SK-N-SH treated with all-trans-retinoic acid at 6 μM for 48 hours (cell line): ENCODE measurements at regions not wholly inside any gene's neighbourhood (a gene's known extent, or its start where the extent isn't known, plus 50 kb on each side); places are given as distances from the start of the nearest gene placed in this dataset.

Source experiments
- ATAC-seq: fragments of 200-7000 bp; cut with Tn5 transposase; 3 replicates; pipeline ENCODE4 v1.9.1; 2020; ENCODE audit warnings: mild to moderate bottlenecking, moderate library complexity
- ARNTL ChIP-seq: fragments of 450-650 bp; formaldehyde crosslinking; IDR thresholded peaks from 2 replicates; pipeline ENCODE4 v1.5.0; 2020; ENCODE audit warnings: low read depth, mild to moderate bottlenecking, moderate library complexity, borderline replicate concordance
- BACH2 ChIP-seq: fragments of 250-450 bp; sonication (Bioruptor Pico); IDR thresholded peaks from 2 replicates; pipeline ENCODE4 v1.9.0; 2021; ENCODE audit warnings: mild to moderate bottlenecking, borderline replicate concordance
- CREB5 ChIP-seq: fragments of 250-450 bp; sonication (Bioruptor Pico); IDR thresholded peaks from 2 replicates; pipeline ENCODE4 v1.5.1; 2020; ENCODE audit warnings: low read depth, mild to moderate bottlenecking, moderate library complexity
- CSDC2 ChIP-seq: fragments of 250-450 bp; sonication (Bioruptor Pico); IDR thresholded peaks from 2 replicates; pipeline ENCODE4 v1.5.0; 2020; ENCODE audit warnings: mild to moderate bottlenecking, moderate library complexity
- CSRNP3 ChIP-seq: fragments of 250-450 bp; sonication (Bioruptor Pico); IDR thresholded peaks from 2 replicates; pipeline ENCODE4 v1.5.1; 2021; ENCODE audit warnings: mild to moderate bottlenecking, moderate library complexity
- ESRRG ChIP-seq: fragments of 250-450 bp; sonication (Bioruptor Pico); IDR thresholded peaks from 2 replicates; pipeline ENCODE4 v1.6.1; 2021; ENCODE audit warnings: mild to moderate bottlenecking
- ISL1 ChIP-seq: fragments of 250-450 bp; sonication (Bioruptor Pico); IDR thresholded peaks from 2 replicates; pipeline ENCODE4 v2.1.2; 2022; ENCODE audit warnings: mild to moderate bottlenecking, moderate library complexity
- SNAI2 ChIP-seq: fragments of 250-450 bp; sonication (Bioruptor Pico); IDR thresholded peaks from 2 replicates; pipeline ENCODE4 v1.5.0; 2020; ENCODE audit warnings: mild to moderate bottlenecking, moderate library complexity
- TCF4 ChIP-seq: fragments of 250-450 bp; sonication (Bioruptor Pico); IDR thresholded peaks from 2 replicates; pipeline ENCODE4 v1.8.0; 2021; ENCODE audit warnings: mild to moderate bottlenecking, moderate library complexity, borderline replicate concordance
- TOX ChIP-seq: fragments of 250-450 bp; sonication (Bioruptor Pico); IDR thresholded peaks from 2 replicates; pipeline ENCODE4 v1.8.0; 2021; ENCODE audit warnings: mild to moderate bottlenecking, moderate library complexity, borderline replicate concordance
- TSHZ2 ChIP-seq: fragments of 250-450 bp; sonication (Bioruptor Pico); IDR thresholded peaks from 2 replicates; pipeline ENCODE4 v1.5.0; 2020; ENCODE audit warnings: mild to moderate bottlenecking, moderate library complexity
- ZC3H10 ChIP-seq: fragments of 250-450 bp; sonication (Bioruptor Pico); IDR thresholded peaks from 2 replicates; pipeline ENCODE4 v1.5.1; 2021; ENCODE audit warnings: mild to moderate bottlenecking, moderate library complexity
- ZFP3 ChIP-seq: fragments of 250-450 bp; sonication (Bioruptor Pico); IDR thresholded peaks from 2 replicates; pipeline ENCODE4 v1.5.0; 2020; ENCODE audit warnings: mild to moderate bottlenecking, moderate library complexity
- ZFP30 ChIP-seq: fragments of 450-650 bp; formaldehyde crosslinking; IDR thresholded peaks from 2 replicates; pipeline ENCODE4 v1.5.0; 2022; ENCODE audit warnings: mild to moderate bottlenecking, moderate library complexity
- ZNF565 ChIP-seq: fragments of 450-650 bp; formaldehyde crosslinking; conservative IDR thresholded peaks from 2 replicates; pipeline ENCODE4 v1.5.0; 2020; ENCODE audit warnings: low read depth, mild to moderate bottlenecking, moderate library complexity
- ZNF70 ChIP-seq: fragments of 450-650 bp; formaldehyde crosslinking; IDR thresholded peaks from 2 replicates; pipeline ENCODE4 v1.5.0; 2020; ENCODE audit warnings: mild to moderate bottlenecking, moderate library complexity
- ZNF8 ChIP-seq: fragments of 450-650 bp; formaldehyde crosslinking; IDR thresholded peaks from 2 replicates; pipeline ENCODE4 v1.5.0; 2020; ENCODE audit warnings: mild to moderate bottlenecking, moderate library complexity
- TF ChIP-seq, protein P1 (sequence below): fragments of 250-450 bp; sonication (Bioruptor Pico); IDR thresholded peaks from 2 replicates; pipeline ENCODE4 v1.8.0; 2021; ENCODE audit warnings: low read depth, mild to moderate bottlenecking, moderate library complexity, borderline replicate concordance

DNA sequence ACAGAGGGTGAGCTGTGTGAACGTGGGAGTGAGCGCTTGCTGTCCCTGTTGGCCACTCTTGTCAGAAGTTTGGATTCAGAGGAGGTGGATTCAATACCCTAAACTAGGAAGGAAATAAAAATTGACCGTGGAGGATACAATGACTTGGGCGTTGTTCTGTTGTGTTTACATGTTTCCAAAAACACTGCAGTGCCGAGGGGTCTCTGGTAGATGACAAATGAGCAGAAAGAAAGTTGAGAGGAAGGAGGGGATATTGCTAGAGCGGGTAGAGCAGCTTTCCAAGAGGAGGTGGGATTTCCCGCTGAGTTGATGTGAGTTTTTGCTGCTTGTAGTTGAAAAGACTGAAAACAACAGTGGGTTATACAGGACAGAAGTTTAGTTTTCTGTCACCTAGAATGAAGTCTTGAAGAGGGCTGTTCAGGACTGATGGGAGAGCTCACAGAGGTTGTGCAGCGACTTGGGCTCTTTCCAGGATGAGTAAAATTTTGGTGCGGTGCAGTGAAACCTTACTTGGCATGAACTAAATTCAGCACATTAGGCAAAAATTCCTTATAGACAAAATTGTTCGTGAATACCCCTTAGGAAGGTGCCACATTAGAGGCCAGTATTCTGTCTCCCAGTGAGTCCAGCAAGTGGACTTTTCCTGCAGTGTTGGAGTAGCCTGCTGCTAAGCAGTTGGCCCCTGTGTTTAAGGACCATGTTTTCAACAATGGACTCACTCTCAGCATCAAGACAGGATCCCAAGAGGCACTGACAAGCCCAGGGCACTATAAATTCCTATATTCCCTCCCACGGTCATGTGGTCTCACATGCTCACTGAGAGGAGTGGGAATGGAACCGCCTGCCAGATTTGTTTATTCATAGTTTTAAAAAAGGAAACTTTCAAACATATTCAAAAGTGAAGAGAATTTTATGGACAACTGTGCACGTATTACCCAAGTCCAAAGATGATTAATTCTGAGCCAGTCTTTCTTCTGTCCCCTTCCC is 435.0 kb upstream of the C2CD4B start (continued):
- no peak for TF ChIP-seq CREB5 (CRISPR knock-in tag)
- no peak for TF ChIP-seq ZNF565 (CRISPR knock-in tag)
- TF ChIP-seq, all 23 proteins: peak for 0

DNA sequence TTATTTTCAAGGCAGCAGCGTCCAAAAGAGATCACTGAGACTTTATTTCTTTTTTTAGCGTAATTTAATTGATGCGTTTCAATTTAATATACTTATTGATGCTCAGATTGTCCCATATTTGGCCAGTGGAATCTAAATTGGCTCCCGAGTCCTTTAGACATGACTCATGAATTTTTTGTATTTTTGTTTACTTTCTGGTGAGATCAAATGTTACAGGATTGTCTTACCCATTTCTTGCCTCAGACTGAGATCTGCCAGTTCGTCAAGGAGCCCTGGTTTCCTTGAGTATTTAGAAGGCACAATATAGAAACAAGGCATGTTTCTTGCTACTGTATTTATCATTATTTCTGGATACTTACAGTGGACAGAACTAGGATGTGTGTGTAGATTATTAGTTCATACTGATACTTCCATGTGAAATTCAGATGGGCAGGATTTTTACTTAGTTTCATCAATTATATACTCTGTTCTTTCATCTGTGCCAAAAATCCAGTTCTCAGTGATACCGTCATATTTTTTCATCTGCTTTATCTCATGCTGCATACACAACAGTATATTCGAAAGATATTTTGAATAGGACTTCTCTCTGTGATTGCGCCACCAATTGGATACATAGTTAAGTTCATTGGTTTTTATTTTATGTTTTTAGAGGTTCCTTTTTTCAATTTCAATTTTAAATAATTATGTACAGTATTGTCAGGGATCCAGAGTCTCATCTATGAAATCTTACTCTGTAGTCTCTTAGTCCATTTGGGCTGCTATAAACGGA is 436.9 kb upstream of the C2CD4B start:
- TF ChIP-seq, protein P1, sequence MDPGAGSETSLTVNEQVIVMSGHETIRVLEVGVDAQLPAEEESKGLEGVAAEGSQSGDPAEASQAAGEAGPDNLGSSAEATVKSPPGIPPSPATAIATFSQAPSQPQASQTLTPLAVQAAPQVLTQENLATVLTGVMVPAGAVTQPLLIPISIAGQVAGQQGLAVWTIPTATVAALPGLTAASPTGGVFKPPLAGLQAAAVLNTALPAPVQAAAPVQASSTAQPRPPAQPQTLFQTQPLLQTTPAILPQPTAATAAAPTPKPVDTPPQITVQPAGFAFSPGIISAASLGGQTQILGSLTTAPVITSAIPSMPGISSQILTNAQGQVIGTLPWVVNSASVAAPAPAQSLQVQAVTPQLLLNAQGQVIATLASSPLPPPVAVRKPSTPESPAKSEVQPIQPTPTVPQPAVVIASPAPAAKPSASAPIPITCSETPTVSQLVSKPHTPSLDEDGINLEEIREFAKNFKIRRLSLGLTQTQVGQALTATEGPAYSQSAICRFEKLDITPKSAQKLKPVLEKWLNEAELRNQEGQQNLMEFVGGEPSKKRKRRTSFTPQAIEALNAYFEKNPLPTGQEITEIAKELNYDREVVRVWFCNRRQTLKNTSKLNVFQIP (CRISPR knock-in tag): no peak
- TF ChIP-seq TSHZ2 (CRISPR knock-in tag) (no peak), ISL1 (CRISPR knock-in tag) (no peak), TCF4 (CRISPR knock-in tag) (no peak), ZC3H10 (CRISPR knock-in tag) (no peak), ZFP30 (CRISPR knock-in tag) (no peak), CSRNP3 (CRISPR knock-in tag) (no peak), ZNF565 (CRISPR knock-in tag) (no peak), ZFP3 (CRISPR knock-in tag) (no peak), ZNF70 (CRISPR knock-in tag) (no peak), ZNF8 (CRISPR knock-in tag) (no peak), CREB5 (CRISPR knock-in tag) (no peak), ARNTL (CRISPR knock-in tag) (no peak)
- ATAC-seq: no peak

- ATAC-seq: 0 out of 3 replicates have a peak, but pooled peaks have one; percentile 8
- TF ChIP-seq ISL1 (CRISPR knock-in tag) (peak; percentile 41; the same call in 1 of the 2 replicates), ZC3H10 (CRISPR knock-in tag) (no peak), SNAI2 (CRISPR knock-in tag) (no peak), ARNTL (CRISPR knock-in tag) (no peak), TOX (CRISPR knock-in tag) (no peak), ESRRG (no peak)
Measured at GRCh38 chr15:62603742-62604141, 438.7 kb upstream of the C2CD4B start.

- TF ChIP-seq ZNF70 (CRISPR knock-in tag) (no peak), ARNTL (CRISPR knock-in tag) (no peak), ZFP30 (CRISPR knock-in tag) (no peak), TCF4 (CRISPR knock-in tag) (no peak), BACH2 (CRISPR knock-in tag) (no peak), CSDC2 (no peak)
- TF ChIP-seq, all 23 proteins: peak for 0
- no peak for ATAC-seq
Measured at GRCh38 chr15:62605282-62605681, 437.3 kb upstream of the TPM1 start.
